Fibroblast of lung (primary cell): ENCODE measurements at regions not wholly inside any gene's neighbourhood (a gene's known extent, or its start where the extent isn't known, plus 50 kb on each side); places are given as distances from the start of the nearest gene placed in this dataset.
"Not testable (repeated sequence)": the region's sequence is repeated elsewhere in the genome, so short reads cannot be mapped to it uniquely, and the experiment has no call there.

Experiments used
- DNase-seq, 2 donors: peaks; one replicate each; pipeline versions ENCODE4 v3.0.0 to v3.0.0-alpha.2; 2010; ENCODE audit warnings: low read depth in 2 of 2
- H2AFZ ChIP-seq: 2 replicates; pipeline ENCODE4 v1.5.1; 2012; ENCODE audit warnings: low read length, control low read depth, inconsistent platforms
- H3K27ac ChIP-seq: 2 replicates; pipeline ENCODE4 v1.5.1; 2011; ENCODE audit warnings: low read length, control low read depth; ENCODE audit not compliant: insufficient read depth
- H3K27me3 ChIP-seq: 2 replicates; pipeline ENCODE4 v1.5.1; 2011; ENCODE audit warnings: mild to moderate bottlenecking, low read length; ENCODE audit not compliant: control insufficient read depth, insufficient read depth
- H3K36me3 ChIP-seq: 2 replicates; pipeline ENCODE4 v1.5.1; 2011; ENCODE audit warnings: low read length; ENCODE audit not compliant: control insufficient read depth, insufficient read depth
- H3K4me1 ChIP-seq: 2 replicates; pipeline ENCODE4 v1.5.1; 2011; ENCODE audit warnings: low read length; ENCODE audit not compliant: control insufficient read depth, insufficient read depth; ENCODE audit errors: extremely low read depth
- H3K4me2 ChIP-seq: 2 replicates; pipeline ENCODE4 v1.5.1; 2011; ENCODE audit warnings: low read length, control low read depth; ENCODE audit not compliant: insufficient read depth; ENCODE audit errors: extremely low read depth
- H3K4me3 ChIP-seq, 4 experiments: fragments of 200-600 bp in 1 of 4; sonication (generic) in 1 of 4; replicated peaks in 1 of 4; 2 replicates each; pipeline ENCODE4 v1.5.1; 2011 to 2016; ENCODE audit warnings: low read length in 4 of 4, low read depth in 3 of 4, mild to moderate bottlenecking in 3 of 4, control low read depth in 2 of 4, inconsistent platforms in 1 of 4, mixed read lengths in 1 of 4; ENCODE audit not compliant: insufficient read depth in 1 of 4; ENCODE audit errors: control extremely low read depth in 1 of 4
- H3K79me2 ChIP-seq: 2 replicates; pipeline ENCODE4 v1.5.1; 2012; ENCODE audit warnings: mild to moderate bottlenecking, low read length, inconsistent platforms; ENCODE audit not compliant: control insufficient read depth, insufficient read depth
- H3K9ac ChIP-seq: 2 replicates; pipeline ENCODE4 v1.5.1; 2011; ENCODE audit warnings: mild to moderate bottlenecking, low read length, control low read depth; ENCODE audit not compliant: insufficient read depth
- H3K9me3 ChIP-seq: 2 replicates; pipeline ENCODE4 v1.5.1; 2012; ENCODE audit warnings: low read depth, low read length; ENCODE audit not compliant: control insufficient read depth, insufficient read depth
- H4K20me1 ChIP-seq: 2 replicates; pipeline ENCODE4 v1.5.1; 2011; ENCODE audit warnings: low read length; ENCODE audit not compliant: control insufficient read depth, insufficient read depth; ENCODE audit errors: extremely low read depth
- EZH2 ChIP-seq: IDR thresholded peaks from 2 replicates; pipeline ENCODE4 v1.5.1; 2012; ENCODE audit warnings: low read length, control low read depth, mild to moderate bottlenecking; ENCODE audit errors: missing control alignments
- TF ChIP-seq, protein P1 (sequence below), 2 donors: IDR thresholded peaks in 1 of 2; conservative IDR thresholded peaks in 1 of 2; 1 replicate in 1 of 2; 2 replicates in 1 of 2; pipeline ENCODE4 v1.5.1; 2011 to 2012; ENCODE audit warnings: low read length in 2 of 2, control low read depth in 1 of 2, inconsistent platforms in 1 of 2, low read depth in 1 of 2, mild to moderate bottlenecking in 1 of 2

DNA sequence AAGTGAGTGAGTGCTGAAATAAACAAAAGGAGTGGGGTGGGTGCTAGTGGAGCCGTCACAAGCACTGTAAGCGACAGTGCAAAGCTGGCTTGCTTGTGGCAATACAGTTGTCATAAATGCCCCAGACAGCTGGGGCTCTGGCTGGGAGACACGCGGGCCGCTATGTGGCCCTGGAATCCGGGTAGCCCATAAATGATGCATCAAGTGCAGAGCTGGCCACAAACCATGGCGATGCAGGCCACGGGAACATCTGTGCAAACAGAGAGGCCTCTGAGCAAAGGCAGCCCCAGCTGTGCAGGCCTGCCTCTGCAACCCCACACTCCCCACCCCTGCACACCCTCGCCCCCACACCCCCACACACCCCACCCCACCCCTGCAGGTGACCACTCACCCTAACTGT is 349.2 kb upstream of the ID2 start:
- no peaks in the 10 kb centered on the region for H3K27me3 ChIP-seq
- DNase-seq: no peak
- no peaks in the 10 kb centered on the region for H4K20me1 ChIP-seq
- H3K79me2 ChIP-seq: no peaks in the 10 kb centered on the region
- H3K9me3 ChIP-seq: no peaks in the 10 kb centered on the region
- H2AFZ ChIP-seq: no peak overlapping the region
- H3K9ac ChIP-seq: no peak overlapping the region
- TF ChIP-seq, protein P1, sequence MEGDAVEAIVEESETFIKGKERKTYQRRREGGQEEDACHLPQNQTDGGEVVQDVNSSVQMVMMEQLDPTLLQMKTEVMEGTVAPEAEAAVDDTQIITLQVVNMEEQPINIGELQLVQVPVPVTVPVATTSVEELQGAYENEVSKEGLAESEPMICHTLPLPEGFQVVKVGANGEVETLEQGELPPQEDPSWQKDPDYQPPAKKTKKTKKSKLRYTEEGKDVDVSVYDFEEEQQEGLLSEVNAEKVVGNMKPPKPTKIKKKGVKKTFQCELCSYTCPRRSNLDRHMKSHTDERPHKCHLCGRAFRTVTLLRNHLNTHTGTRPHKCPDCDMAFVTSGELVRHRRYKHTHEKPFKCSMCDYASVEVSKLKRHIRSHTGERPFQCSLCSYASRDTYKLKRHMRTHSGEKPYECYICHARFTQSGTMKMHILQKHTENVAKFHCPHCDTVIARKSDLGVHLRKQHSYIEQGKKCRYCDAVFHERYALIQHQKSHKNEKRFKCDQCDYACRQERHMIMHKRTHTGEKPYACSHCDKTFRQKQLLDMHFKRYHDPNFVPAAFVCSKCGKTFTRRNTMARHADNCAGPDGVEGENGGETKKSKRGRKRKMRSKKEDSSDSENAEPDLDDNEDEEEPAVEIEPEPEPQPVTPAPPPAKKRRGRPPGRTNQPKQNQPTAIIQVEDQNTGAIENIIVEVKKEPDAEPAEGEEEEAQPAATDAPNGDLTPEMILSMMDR (conservative IDR thresholded peaks at IDR 0.05 in 1 of 2, IDR thresholded peaks at IDR 0.05 in 1 of 2; ENCODE audit: low read depth in 1 of 2, low read length in 2 of 2): no peak
- TF ChIP-seq EZH2: no peak
- H3K4me1 ChIP-seq: no peaks in the 10 kb centered on the region
- no peaks in the 10 kb centered on the region for H3K36me3 ChIP-seq
- no peak overlapping the region for H3K4me2 ChIP-seq
- no peak overlapping the region for H3K27ac ChIP-seq
- no peak overlapping the region for H3K4me3 ChIP-seq

DNA sequence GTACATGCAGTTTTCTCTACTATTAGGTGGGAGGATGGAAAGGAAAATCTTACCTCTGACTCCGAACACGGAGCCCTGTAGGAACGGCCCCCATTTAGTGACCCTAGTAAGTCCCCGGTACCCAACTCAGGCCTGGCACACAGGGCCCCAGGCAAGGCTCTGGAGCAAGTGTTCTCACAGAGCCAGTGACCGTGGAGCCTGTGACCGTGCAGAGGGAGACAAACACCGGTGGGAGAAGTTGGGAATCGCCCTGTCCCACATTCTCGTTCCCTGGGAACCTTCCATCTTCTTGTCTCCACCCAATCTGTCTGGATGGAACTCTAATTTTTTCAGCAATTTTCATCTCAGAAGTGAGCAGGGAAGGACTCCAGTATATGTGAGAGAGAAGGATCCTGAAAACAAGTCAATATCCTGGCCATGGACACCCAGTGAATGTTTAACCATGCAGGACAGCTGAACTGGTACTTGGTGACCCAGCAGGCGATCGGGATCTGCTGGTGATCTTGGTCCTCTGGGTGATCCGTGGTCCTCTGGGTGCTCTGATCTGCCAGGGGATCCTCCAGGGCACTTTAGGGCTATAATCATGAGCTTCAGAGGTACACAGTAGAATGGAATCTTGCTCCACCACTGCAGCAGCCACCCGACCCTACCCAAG is 348.6 kb upstream of the ID2 start:
- H4K20me1 ChIP-seq: no peaks in the 10 kb centered on the region
- TF ChIP-seq, protein P1 (conservative IDR thresholded peaks at IDR 0.05 in 1 of 2, IDR thresholded peaks at IDR 0.05 in 1 of 2; ENCODE audit: low read depth in 1 of 2, low read length in 2 of 2): no peak
- TF ChIP-seq EZH2: no peak
- no peak overlapping the region for H3K4me2 ChIP-seq
- H2AFZ ChIP-seq: no peak overlapping the region
- H3K4me1 ChIP-seq: no peaks in the 10 kb centered on the region
- H3K36me3 ChIP-seq: no peaks in the 10 kb centered on the region
- H3K79me2 ChIP-seq: no peaks in the 10 kb centered on the region
- no peaks in the 10 kb centered on the region for H3K9me3 ChIP-seq
- H3K27ac ChIP-seq: no peak overlapping the region
- H3K27me3 ChIP-seq: no peaks in the 10 kb centered on the region
- no peak overlapping the region for H3K4me3 ChIP-seq
- DNase-seq: no peak
- no peak overlapping the region for H3K9ac ChIP-seq

DNA sequence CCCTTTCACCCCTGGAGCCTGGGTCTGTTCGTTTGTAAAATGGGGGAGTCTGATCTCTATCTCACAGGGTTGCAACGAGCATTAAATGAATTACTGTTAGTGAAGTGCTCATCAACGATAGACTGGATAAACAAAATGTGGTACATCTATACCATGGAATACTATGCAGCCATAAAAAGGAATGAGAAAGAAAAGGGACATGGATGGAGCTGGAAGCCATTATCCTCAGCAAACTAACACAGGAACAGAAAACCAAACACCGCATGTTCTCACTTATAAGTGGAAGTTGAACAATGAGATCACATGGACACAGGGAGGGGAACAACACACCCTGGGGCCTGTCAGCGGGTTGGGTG is 348.0 kb upstream of the ID2 start:
- not testable (repeated sequence) for H3K9me3 ChIP-seq, H3K27ac ChIP-seq, H3K4me1 ChIP-seq, H3K9ac ChIP-seq, H3K4me2 ChIP-seq, H3K36me3 ChIP-seq, H3K27me3 ChIP-seq, H2AFZ ChIP-seq, H3K79me2 ChIP-seq, H3K4me3 ChIP-seq, H4K20me1 ChIP-seq, DNase-seq
